Nephron (organoid): ENCODE measurements at regions not wholly inside any gene's neighbourhood (a gene's known extent, or its start where the extent isn't known, plus 50 kb on each side); places are given as distances from the start of the nearest gene placed in this dataset.
A peak's percentile ranks its signal among the peaks of the same experiment; 100 is the strongest.
"Not testable (repeated sequence)": the region's sequence is repeated elsewhere in the genome, so short reads cannot be mapped to it uniquely, and the experiment has no call there.

ENCODE experiments used
- H3K27ac Mint-ChIP-seq, 3 experiments: 2 replicates each; pipeline ENCODE4 v1.8.0; 2020; ENCODE audit warnings: mixed read lengths in 3 of 3, mild to moderate bottlenecking in 2 of 3, moderate library complexity in 1 of 3
- H3K27me3 Mint-ChIP-seq: 2 replicates; pipeline ENCODE4 v1.8.0; 2021; ENCODE audit warnings: low read depth, mild to moderate bottlenecking, moderate library complexity, mixed read lengths
- H3K36me3 Mint-ChIP-seq: 2 replicates; pipeline ENCODE4 v1.8.0; 2020; ENCODE audit warnings: low read depth, mixed read lengths
- H3K4me1 Mint-ChIP-seq: 2 replicates; pipeline ENCODE4 v1.8.0; 2020; ENCODE audit warnings: mixed read lengths
- H3K4me3 Mint-ChIP-seq, 3 experiments: 2 replicates each; pipeline ENCODE4 v1.8.0; 2020; ENCODE audit warnings: mild to moderate bottlenecking in 3 of 3, mixed read lengths in 3 of 3, moderate library complexity in 2 of 3
- H3K9me3 Mint-ChIP-seq: 2 replicates; pipeline ENCODE4 v1.8.0; 2020; ENCODE audit warnings: mixed read lengths
- CTCF ChIP-seq, 3 experiments: fragments of 200-600 bp; sonication (generic); IDR thresholded peaks; one replicate each; pipeline ENCODE4 v1.5.0; 2021; ENCODE audit warnings: antibody characterized with exemption in 3 of 3; ENCODE audit not compliant: unreplicated experiment in 3 of 3

DNA sequence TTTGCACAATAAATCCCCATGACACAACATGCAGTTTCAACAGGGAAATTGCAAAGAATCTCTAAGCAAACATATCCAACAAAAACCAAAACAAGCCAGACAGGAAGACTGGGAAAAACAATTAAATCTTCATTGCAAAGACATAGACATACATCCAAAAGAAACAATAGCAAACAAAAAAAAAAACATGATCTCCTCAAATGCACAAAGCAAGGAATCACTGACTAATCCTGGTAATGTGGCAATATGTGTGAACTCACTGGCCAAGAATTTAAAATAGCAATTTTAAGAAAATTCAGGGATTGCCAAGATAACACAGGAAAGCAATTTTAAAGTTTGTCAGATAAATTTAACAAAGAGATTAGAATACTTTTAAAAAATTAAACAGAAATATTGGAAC lies 520.1 kb upstream of the SMC2 start:
- no peak overlapping the region for H3K4me3 Mint-ChIP-seq
- H3K36me3 Mint-ChIP-seq = peaks cover 6% of the 10 kb centered on the region
- TF ChIP-seq CTCF (IDR thresholded peaks at IDR 0.05; ENCODE audit: unreplicated experiment in 3 of 3) = no peak
- H3K9me3 Mint-ChIP-seq = peaks cover 29% of the 10 kb centered on the region
- H3K27me3 Mint-ChIP-seq = peaks cover 1% of the 10 kb centered on the region
- H3K4me1 Mint-ChIP-seq = no peaks in the 10 kb centered on the region
- H3K27ac Mint-ChIP-seq = no peak overlapping the region

GRCh38 chr9:103586721-103587120 lies 507.4 kb upstream of the SMC2 start:
- TF ChIP-seq CTCF (IDR thresholded peaks at IDR 0.05; ENCODE audit: unreplicated experiment in 3 of 3) = no peak
- H3K4me3 Mint-ChIP-seq = no peak overlapping the region
- H3K9me3 Mint-ChIP-seq = peaks cover 19% of the 10 kb centered on the region
- peak overlapping the region in 1 of 3 experiments; percentile 4 for H3K27ac Mint-ChIP-seq
- no peaks in the 10 kb centered on the region for H3K4me1 Mint-ChIP-seq
- H3K36me3 Mint-ChIP-seq = peaks cover 13% of the 10 kb centered on the region
- no peaks in the 10 kb centered on the region for H3K27me3 Mint-ChIP-seq

- H3K9me3 Mint-ChIP-seq = peaks cover 18% of the 10 kb centered on the region
- no peak overlapping the region for H3K27ac Mint-ChIP-seq
- no peaks in the 10 kb centered on the region for H3K27me3 Mint-ChIP-seq
- no peaks in the 10 kb centered on the region for H3K4me1 Mint-ChIP-seq
- no peaks in the 10 kb centered on the region for H3K36me3 Mint-ChIP-seq
- H3K4me3 Mint-ChIP-seq = no peak overlapping the region
- TF ChIP-seq CTCF (IDR thresholded peaks at IDR 0.05; ENCODE audit: unreplicated experiment in 3 of 3) = no peak
These were observed 492.8 kb upstream of the SMC2 start for GRCh38 chr9:103601287-103601686.

GRCh38 chr9:103611950-103612349 lies 482.2 kb upstream of the SMC2 start:
- H3K27me3 Mint-ChIP-seq, H3K36me3 Mint-ChIP-seq, H3K27ac Mint-ChIP-seq, H3K4me1 Mint-ChIP-seq, H3K4me3 Mint-ChIP-seq: not testable (repeated sequence)
- H3K9me3 Mint-ChIP-seq = peaks cover 16% of the 10 kb centered on the region

DNA sequence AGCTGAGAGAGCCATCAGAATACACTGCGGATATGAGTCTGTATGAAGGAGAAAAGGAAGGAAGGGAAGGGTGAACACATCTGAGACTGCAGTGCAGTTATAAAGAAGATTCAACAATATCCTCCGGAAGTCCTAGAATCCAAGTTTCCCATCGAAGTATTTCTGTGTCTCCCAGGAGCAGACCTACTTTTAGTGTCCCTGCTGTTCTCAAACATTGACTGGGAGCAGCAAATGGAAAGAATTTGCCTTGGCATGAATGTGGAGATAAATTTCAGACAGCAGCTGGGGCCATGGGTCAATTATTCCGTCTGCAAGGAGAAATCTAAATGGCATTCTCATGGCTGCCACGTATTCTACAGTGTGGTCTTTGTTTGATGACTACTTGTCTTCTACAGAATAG lies 478.1 kb upstream of the SMC2 start:
- Mint-ChIP-seq H3K27me3 (no peaks in the 10 kb centered on the region), H3K4me3 (no peak overlapping the region)

DNA sequence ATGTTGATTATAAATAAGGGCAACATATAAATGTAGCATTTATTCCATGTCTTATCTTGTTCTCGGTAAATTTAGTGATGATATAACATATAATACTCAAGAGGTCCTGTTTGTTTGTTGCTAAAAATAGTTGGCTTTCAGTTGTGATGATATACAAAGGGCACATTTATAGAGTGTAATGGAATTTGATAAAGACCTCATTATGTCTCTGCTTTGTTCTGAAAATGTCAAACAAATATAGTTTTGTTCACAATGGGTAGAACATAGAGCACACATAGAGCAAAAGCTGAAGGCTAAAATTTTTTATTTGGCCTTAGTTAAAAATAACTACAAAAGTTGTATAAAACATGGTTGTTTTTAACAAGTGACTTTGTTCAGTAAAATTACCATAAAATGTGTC lies 477.1 kb upstream of the SMC2 start:
- Mint-ChIP-seq H3K4me3 (no peak overlapping the region), H3K27me3 (no peaks in the 10 kb centered on the region), H3K36me3 (no peaks in the 10 kb centered on the region), H3K9me3 (peaks cover 12% of the 10 kb centered on the region), H3K4me1 (peaks cover 9% of the 10 kb centered on the region), H3K27ac (no peak overlapping the region)
- no peak for TF ChIP-seq CTCF (IDR thresholded peaks at IDR 0.05; ENCODE audit: unreplicated experiment in 3 of 3)

More for the DNA sequence above, 478.1 kb upstream of the SMC2 start:
- Mint-ChIP-seq H3K36me3 (no peaks in the 10 kb centered on the region), H3K27ac (no peak overlapping the region), H3K4me1 (peaks cover 9% of the 10 kb centered on the region), H3K9me3 (peaks cover 9% of the 10 kb centered on the region)
- TF ChIP-seq CTCF (IDR thresholded peaks at IDR 0.05; ENCODE audit: unreplicated experiment in 3 of 3) = no peak
